Activated CD4-positive, CD25-positive, alpha-beta regulatory T cell (primary cell): ENCODE measurements at regions not wholly inside any gene's neighbourhood (a gene's known extent, or its start where the extent isn't known, plus 50 kb on each side); places are given as distances from the start of the nearest gene placed in this dataset.
"Not testable (repeated sequence)": the region's sequence is repeated elsewhere in the genome, so short reads cannot be mapped to it uniquely, and the experiment has no call there.

ENCODE experiments used
- DNase-seq, 4 experiments: peaks; one replicate each; lab custom pipeline; 2025; lab: John Stamatoyannopoulos, UW

DNA sequence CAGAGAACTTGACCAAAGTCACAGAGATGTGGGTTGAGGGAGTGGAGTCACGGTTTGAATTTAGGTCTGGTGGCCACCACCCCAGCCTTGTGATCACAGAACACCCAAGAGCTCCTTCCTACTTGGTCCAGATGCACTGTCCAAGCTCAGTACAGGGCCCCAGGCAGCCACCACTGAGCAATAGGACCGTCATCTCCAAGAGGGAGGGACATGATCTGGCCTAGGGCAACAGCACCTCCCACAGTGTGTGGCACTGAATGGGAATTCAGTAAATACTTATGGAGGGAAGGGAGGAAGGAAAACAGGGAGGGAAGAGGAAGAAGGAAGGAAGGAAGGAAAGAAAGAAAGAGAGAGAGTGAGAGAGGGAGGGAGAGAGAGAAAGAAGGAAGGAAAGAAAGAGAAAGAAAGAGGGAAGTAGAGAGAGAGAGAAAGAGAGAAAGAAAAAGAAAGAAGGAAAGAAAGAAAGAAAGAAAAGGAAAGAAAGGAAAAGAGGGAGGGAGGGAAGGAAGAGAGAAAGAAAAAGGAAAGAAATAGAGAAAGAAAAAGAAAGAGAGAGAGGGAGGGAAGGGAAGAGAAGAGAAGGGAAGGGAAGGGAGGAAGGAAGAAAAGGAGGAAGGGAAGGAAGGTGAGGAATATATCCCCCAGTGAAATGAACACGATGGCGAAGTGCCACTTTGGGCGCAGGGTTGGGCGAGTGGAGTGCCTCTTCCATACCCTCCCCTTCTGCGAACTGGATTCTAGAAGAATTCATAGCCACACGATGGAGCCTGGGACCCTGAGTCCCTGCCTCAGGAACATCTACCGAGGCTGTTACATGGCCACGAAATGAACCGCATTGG lies 243.7 kb downstream of the TFAP2C start:
- DNase-seq: no peak

DNA sequence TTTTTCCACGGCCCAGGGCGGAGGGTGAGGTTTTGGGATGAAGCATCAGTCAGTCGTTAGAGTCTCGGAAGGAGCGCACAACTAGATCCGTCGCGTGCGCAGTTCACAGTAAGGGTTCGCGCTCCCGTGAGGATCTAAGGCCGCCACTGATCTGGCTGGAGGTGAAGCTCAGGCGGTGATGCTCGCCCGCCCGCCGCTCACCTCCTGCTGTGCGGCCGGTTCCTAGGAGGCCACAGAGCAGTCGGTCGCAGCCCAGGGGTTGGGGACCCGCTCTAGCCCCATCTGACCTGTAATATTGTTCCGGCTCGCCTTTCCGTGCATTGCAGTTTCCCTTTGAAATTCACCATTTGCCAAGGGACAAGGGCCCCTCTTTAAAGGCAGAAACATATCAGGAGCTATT lies 244.7 kb downstream of the TFAP2C start:
- DNase-seq: no peak

- no peak for DNase-seq
Observed at GRCh38 chr20:56875052-56875659, 246.1 kb downstream of the TFAP2C start.

DNA sequence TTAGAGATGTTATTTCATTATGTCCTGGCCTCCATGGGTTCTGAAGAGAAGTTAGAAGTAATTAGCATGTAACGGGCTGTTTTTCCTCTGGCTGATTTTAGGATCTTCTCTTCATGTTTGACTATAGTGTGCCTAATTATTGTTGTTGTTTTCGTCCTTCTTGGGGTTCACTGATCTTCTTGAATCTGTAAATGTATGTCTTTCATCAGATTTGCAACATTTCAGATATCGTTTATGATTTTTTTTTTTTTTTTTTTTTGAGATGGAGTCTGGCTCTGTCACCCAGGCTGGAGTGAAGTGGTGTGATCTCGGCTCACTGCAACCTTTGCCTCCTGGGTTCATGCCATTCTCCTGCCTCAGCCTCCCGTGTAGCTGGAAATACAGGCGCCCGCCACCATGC lies 246.7 kb downstream of the TFAP2C start:
- DNase-seq: no peak

DNA sequence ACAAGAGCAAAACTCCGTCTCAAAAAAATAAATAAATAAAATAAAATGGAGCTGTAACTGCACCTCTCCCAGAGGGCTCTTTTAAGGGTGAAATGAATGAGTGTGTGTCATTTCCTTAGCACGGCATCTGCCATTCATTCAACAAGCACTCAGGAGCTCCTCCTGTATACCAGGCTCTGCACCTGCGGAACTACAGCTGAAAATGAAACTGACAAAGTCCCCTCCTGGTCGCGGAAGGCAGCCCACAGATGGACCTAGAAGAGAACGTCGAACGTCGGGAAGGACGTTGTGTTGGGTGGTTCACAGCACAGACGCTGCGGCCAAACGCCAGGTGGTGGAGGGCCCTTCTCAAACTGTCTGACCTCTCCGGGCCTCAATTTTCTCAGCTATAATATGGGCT lies 256.4 kb downstream of the TFAP2C start:
- DNase-seq: no peak

GRCh38 chr20:56890011-56890410 lies 260.9 kb downstream of the TFAP2C start:
- DNase-seq: no peak

DNA sequence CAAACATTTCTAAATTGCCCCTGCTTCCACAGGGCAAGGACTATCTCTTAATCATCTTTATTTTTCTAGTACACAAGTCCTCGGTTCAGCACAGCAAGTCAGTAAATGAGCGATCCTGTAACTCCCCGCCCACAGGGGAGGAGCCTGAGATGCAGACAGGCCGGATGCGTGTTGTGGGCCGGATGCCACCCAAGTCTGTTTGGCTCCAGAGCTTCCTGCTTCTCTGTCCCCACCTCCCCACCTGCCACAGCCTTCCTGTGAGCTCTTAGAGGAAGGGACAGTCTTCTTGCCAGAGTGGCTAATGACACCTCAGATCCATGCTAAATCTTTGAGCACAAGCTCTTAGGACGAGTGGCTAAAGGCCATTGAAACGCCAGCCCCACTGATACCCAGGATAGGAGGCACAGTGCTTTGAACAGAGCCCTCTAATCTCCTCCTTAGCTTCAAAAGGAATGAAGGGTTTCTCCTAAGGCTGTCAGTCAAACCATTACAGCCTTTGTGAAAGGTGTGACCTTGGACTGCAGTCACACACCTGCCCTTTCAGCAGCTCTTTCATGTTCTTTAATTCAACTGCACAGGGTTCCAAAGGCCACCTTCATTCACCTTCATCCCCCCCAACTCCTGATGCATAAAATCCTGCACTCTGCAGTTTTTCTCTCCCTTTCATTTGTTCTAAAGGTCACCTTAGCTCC lies 264.3 kb downstream of the TFAP2C start:
- no peak for DNase-seq

GRCh38 chr20:56896447-56896846 lies 267.3 kb downstream of the TFAP2C start:
- no peak for DNase-seq

GRCh38 chr20:56897318-56897957 lies 268.3 kb downstream of the TFAP2C start:
- DNase-seq: no peak

GRCh38 chr20:56897958-56898349 lies 268.8 kb downstream of the TFAP2C start:
- no peak for DNase-seq

GRCh38 chr20:56899506-56899905 lies 270.4 kb downstream of the TFAP2C start:
- DNase-seq: no peak

DNA sequence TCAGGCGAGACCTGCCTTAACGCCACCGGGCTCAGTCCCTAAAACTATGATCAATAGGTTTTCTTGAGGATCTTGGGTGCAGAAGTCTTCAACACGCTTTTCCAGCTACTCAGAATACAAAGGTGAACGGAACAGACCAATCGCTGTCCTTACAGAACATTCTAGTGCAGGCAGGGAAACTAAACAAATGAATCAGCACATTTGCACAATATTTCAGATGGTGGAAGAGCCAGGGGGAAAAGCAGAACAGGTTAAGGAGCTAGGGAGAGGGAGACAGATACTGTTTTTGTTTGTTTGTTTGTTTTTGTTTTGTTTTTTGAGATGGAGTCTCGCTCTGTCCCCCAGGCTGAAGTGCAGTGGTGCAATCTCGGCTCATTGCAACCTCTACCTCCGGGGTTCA lies 271.1 kb downstream of the TFAP2C start:
- no peak for DNase-seq

GRCh38 chr20:56903421-56903820 lies 274.3 kb downstream of the TFAP2C start:
- DNase-seq: no peak

DNA sequence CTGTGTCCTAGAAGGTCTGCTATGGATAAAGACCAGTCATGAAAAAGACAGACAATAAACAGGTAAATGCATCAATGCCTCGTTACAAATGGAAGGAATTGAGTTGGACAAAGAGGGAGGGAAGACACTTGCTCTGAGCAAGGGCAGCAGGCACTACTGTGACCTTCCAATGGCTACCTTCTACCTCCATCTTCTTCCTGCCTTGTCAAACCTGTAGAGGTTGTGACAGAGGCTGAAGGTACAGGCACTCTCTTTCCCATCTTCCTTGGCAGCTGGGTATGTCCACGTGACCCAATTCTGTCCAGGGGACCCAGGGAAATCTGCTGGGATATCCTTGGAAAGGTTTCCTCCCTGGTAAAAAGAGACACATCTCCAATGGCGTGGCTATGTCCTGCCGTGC lies 274.8 kb downstream of the TFAP2C start:
- DNase-seq: no peak

DNA sequence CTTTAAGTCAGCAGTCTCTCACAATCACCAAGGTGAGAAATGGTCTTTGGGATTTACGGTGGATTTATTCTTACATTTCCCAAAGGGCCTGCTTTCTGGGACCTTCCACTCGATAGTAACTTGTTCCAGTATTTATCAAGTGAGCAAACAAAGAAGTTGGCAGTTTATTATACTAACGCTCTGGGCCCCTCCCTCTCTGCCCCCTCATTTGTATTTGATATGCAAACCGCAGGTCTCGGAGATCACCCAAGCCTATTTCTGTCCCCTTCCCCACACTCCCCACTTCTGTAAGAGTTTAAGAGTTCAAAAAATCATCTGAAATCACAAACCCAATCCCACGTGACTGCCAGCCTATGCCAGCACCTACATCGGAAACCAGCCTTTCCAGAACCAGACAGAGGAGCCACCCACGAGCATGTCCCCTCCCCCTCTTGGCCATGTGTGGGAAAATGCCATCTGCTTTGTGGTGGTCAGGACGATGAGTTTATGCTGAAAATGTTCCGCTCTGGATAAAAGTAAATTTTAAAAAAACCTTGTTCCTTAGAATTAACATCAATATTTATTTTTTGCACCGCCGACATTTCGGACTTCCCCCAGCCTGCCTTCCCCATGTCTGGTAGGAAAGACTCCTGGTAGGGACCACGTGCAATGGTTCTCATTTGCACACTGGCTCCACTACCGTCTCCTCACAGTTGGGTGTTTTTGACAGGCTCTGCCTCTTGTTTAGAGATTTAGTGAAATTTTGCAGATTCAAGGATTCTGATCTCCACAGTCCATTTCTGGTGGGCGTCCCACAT lies 281.0 kb downstream of the TFAP2C start:
- DNase-seq: no peak

DNA sequence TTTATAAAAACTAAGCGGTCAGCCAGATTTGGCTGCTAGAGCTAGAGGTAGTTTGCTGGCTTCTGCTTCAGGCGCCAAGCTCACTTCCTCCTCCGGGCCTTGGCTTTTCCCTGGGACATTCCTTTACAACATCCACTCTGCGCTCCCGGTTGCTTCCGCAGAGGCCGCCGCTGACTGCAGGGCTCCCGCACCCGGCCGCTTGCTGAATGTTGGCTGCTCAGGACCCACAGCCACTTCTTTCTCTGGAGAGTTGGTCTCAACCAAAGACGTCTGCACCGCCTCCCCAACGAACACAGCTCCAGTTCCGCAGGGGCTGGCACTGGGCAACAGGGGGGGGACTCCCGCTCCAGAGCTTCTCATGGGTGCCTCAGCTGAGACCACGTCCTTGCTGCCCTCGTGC lies 282.8 kb downstream of the TFAP2C start:
- DNase-seq: no peak

DNA sequence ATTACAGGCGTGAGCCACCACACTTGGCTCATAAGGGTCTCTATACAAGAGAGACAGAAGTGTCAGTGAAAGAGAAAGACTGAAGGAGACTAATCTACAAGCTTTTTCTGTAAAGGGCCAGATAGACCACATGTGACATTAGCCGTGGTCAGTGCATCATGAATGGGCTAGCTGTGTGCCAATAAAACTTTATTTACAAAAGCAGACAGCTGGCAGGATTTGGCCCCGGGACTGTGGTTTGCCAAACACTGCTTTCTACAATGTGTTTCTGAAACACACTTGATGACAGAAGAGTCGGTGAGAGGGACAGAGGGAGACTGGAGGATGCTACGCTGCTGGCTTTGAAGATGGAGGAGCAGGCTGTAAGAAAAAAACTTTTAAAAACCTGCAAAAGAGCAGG lies 285.4 kb downstream of the TFAP2C start:
- DNase-seq: no peak

GRCh38 chr20:56916345-56916622 lies 287.2 kb downstream of the TFAP2C start:
- DNase-seq: no peak

GRCh38 chr20:56920041-56920440 lies 290.9 kb downstream of the TFAP2C start:
- not testable (repeated sequence) for DNase-seq

DNA sequence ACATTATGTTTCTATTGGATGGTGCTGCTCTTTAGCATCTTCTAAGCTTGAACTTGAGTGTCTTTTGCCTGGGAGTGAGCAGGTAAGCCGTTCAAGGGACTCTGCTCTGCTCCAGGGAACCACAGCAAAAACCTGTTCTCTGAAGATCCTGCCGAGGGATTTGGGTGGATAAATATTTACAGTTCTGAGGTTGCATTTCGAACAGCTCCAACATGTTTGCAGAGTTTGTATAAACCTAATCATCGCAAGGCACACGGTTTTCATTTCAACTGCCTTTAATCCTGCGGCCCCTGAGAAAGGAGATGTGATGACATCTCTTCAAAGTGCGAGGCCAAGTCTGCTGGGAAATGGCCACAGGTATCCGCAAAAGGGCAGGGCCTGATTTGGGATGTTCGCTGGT lies 293.4 kb downstream of the TFAP2C start:
- DNase-seq: no peak

- DNase-seq: no peak
Observed at GRCh38 chr20:56924292-56925081, 295.4 kb downstream of the TFAP2C start.
